Esophagus (tissue), 2 donors: ENCODE measurements at regions not wholly inside any gene's neighbourhood (a gene's known extent, or its start where the extent isn't known, plus 50 kb on each side); places are given as distances from the start of the nearest gene placed in this dataset.

ENCODE experiments used
- H3K27ac ChIP-seq, 2 donors: one replicate each; pipeline ENCODE4 v1.5.1; 2013; ENCODE audit warnings: low read depth in 2 of 2, mild to moderate bottlenecking in 2 of 2, inconsistent platforms in 1 of 2, low read length in 1 of 2, moderate library complexity in 1 of 2
- H3K27me3 ChIP-seq, 2 donors: one replicate each; pipeline ENCODE4 v1.6.1; 2013; ENCODE audit warnings: low read length in 2 of 2, control low read depth in 1 of 2, mild to moderate bottlenecking in 1 of 2; ENCODE audit not compliant: insufficient read depth in 2 of 2, control insufficient read depth in 1 of 2
- H3K36me3 ChIP-seq, 2 donors: one replicate each; pipeline ENCODE4 v1.6.1; 2013; ENCODE audit warnings: low read length in 1 of 2; ENCODE audit not compliant: control insufficient read depth in 2 of 2, insufficient read depth in 2 of 2
- H3K4me1 ChIP-seq, 2 donors: one replicate each; pipeline ENCODE4 v1.6.1; 2013; ENCODE audit warnings: low read length in 1 of 2; ENCODE audit not compliant: control insufficient read depth in 2 of 2, insufficient read depth in 2 of 2
- H3K4me3 ChIP-seq, 2 donors: one replicate each; pipeline ENCODE4 v1.5.1; 2013; ENCODE audit warnings: low read length in 2 of 2, mild to moderate bottlenecking in 2 of 2, low read depth in 1 of 2, moderate library complexity in 1 of 2
- H3K9me3 ChIP-seq, 2 donors: one replicate each; pipeline ENCODE4 v1.6.1; 2013; ENCODE audit warnings: mild to moderate bottlenecking in 2 of 2, low read depth in 1 of 2, low read length in 1 of 2, moderate library complexity in 1 of 2; ENCODE audit not compliant: control insufficient read depth in 2 of 2, insufficient read depth in 1 of 2
- WGBS, 2 donors: extraction: QIAGEN DNeasy Blood & Tissue Kit; methylation state at CpG; one replicate each; pipeline ENCODE4 v1.1.7; 2013; 5-methylcytosine and 5-hydroxymethylcytosine counted together
- donor health status: healthy with polysubstance abuse.
- donor health status: Bipolar disorder and iron deficiency.

- Histone ChIP-seq H3K4me1 (no peaks in the 10 kb centered on the region), H3K4me3 (no peak overlapping the region), H3K9me3 (no peaks in the 10 kb centered on the region), H3K27ac (no peak overlapping the region), H3K36me3 (no peaks in the 10 kb centered on the region), H3K27me3 (no peaks in the 10 kb centered on the region)
- WGBS, 2 donors, result 91 to 100% methylated on average over 1 of the region's 1 CpG
These were observed 131.6 kb downstream of the NAV1 start for GRCh38 chr1:201670517-201670916.

GRCh38 chr1:201672685-201673084, 133.8 kb downstream of the NAV1 start:
- WGBS, 2 donors, result 85 to 86% methylated on average over 8 of the region's 8 CpGs
- no peak overlapping the region for H3K27ac ChIP-seq
- no peaks in the 10 kb centered on the region for H3K4me1 ChIP-seq
- H3K36me3 ChIP-seq, result no peaks in the 10 kb centered on the region
- no peak overlapping the region for H3K4me3 ChIP-seq
- no peaks in the 10 kb centered on the region for H3K27me3 ChIP-seq
- no peaks in the 10 kb centered on the region for H3K9me3 ChIP-seq

- H3K27ac ChIP-seq, result no peak overlapping the region
- no peaks in the 10 kb centered on the region for H3K27me3 ChIP-seq
- no peak overlapping the region for H3K4me3 ChIP-seq
- H3K36me3 ChIP-seq, result no peaks in the 10 kb centered on the region
- no peaks in the 10 kb centered on the region for H3K4me1 ChIP-seq
- WGBS, 2 donors, result 75 to 80% methylated on average over 9 of the region's 9 CpGs
- H3K9me3 ChIP-seq, result no peaks in the 10 kb centered on the region
These were observed 134.2 kb downstream of the NAV1 start for GRCh38 chr1:201673093-201673492.

- 75 to 81% methylated on average over 5 of the region's 5 CpGs for WGBS, 2 donors
- Histone ChIP-seq H3K4me1 (no peaks in the 10 kb centered on the region), H3K27me3 (no peaks in the 10 kb centered on the region), H3K36me3 (no peaks in the 10 kb centered on the region), H3K4me3 (no peak overlapping the region), H3K9me3 (no peaks in the 10 kb centered on the region), H3K27ac (no peak overlapping the region)
These were observed 135.0 kb downstream of the NAV1 start for GRCh38 chr1:201673915-201674314.

- no peaks in the 10 kb centered on the region for H3K36me3 ChIP-seq
- no peaks in the 10 kb centered on the region for H3K9me3 ChIP-seq
- no peaks in the 10 kb centered on the region for H3K4me1 ChIP-seq
- H3K4me3 ChIP-seq, result no peak overlapping the region
- 51 to 55% methylated on average over 5 of the region's 5 CpGs for WGBS, 2 donors
- H3K27me3 ChIP-seq, result no peaks in the 10 kb centered on the region
- no peak overlapping the region for H3K27ac ChIP-seq
These were observed 136.2 kb downstream of the NAV1 start for GRCh38 chr1:201675143-201675542.

GRCh38 chr1:201676197-201676596, 137.3 kb downstream of the NAV1 start:
- H3K27me3 ChIP-seq, result no peaks in the 10 kb centered on the region
- H3K9me3 ChIP-seq, result no peaks in the 10 kb centered on the region
- no peak overlapping the region for H3K4me3 ChIP-seq
- H3K36me3 ChIP-seq, result no peaks in the 10 kb centered on the region
- WGBS, 2 donors, result 15 to 27% methylated on average over 4 of the region's 4 CpGs
- H3K4me1 ChIP-seq, result no peaks in the 10 kb centered on the region
- H3K27ac ChIP-seq, result peak overlapping the region in 1 of 2 donors; percentile 28

GRCh38 chr1:201676641-201677040, 137.7 kb downstream of the NAV1 start:
- H3K27ac ChIP-seq, result peak overlapping the region in 1 of 2 donors; percentile 28
- WGBS, 2 donors, result 73 to 84% methylated on average over 4 of the region's 4 CpGs
- H3K4me3 ChIP-seq, result no peak overlapping the region
- H3K4me1 ChIP-seq, result no peaks in the 10 kb centered on the region
- H3K36me3 ChIP-seq, result no peaks in the 10 kb centered on the region
- no peaks in the 10 kb centered on the region for H3K9me3 ChIP-seq
- no peaks in the 10 kb centered on the region for H3K27me3 ChIP-seq

GRCh38 chr1:201678264-201679101, 139.6 kb downstream of the NAV1 start:
- H3K27me3 ChIP-seq, result no peaks in the 10 kb centered on the region
- H3K27ac ChIP-seq, result no peak overlapping the region
- H3K4me3 ChIP-seq, result no peak overlapping the region
- H3K9me3 ChIP-seq, result no peaks in the 10 kb centered on the region
- 54 to 56% methylated on average over 9 of the region's 9 CpGs for WGBS, 2 donors
- no peaks in the 10 kb centered on the region for H3K4me1 ChIP-seq
- H3K36me3 ChIP-seq, result no peaks in the 10 kb centered on the region

GRCh38 chr1:201681375-201681774, 142.4 kb downstream of the NAV1 start:
- Histone ChIP-seq H3K36me3 (no peaks in the 10 kb centered on the region), H3K27ac (no peak overlapping the region), H3K4me3 (no peak overlapping the region), H3K9me3 (no peaks in the 10 kb centered on the region), H3K27me3 (no peaks in the 10 kb centered on the region), H3K4me1 (no peaks in the 10 kb centered on the region)
- WGBS, 2 donors, result 78 to 79% methylated on average over 8 of the region's 8 CpGs

- Histone ChIP-seq H3K4me3 (no peak overlapping the region), H3K27ac (no peak overlapping the region), H3K4me1 (no peaks in the 10 kb centered on the region), H3K9me3 (no peaks in the 10 kb centered on the region), H3K27me3 (no peaks in the 10 kb centered on the region), H3K36me3 (no peaks in the 10 kb centered on the region)
- WGBS, 2 donors, result 82% methylated on average over 4 of the region's 4 CpGs
These were observed 144.0 kb downstream of the NAV1 start for GRCh38 chr1:201682964-201683363.
